ENCODE measurements at regions not wholly inside any gene's neighbourhood (a gene's known extent, or its start where the extent isn't known, plus 50 kb on each side); places are given as distances from the start of the nearest gene placed in this dataset.

DNA sequence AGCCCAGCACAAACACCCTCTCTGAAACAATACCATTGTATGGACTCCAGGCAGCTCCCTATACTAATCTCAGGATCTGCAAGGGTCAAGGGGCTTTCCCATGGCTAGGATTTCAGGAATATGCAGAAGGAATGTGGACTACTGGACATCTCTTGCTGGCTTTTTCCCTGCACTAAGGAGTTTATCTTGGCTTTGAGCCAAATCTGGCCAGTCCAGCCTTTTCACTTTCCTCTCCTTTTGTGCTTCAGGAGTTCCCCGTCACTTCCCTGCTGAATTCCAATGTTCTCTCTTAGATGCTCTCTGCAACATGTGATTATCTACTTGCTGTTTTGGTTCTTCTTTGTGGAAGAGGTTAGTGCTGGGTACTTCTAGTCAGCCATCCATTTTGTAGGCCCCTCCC, 568.2 kb downstream of the HDGFL1 start:
- TF ChIP-seq, protein P1, sequence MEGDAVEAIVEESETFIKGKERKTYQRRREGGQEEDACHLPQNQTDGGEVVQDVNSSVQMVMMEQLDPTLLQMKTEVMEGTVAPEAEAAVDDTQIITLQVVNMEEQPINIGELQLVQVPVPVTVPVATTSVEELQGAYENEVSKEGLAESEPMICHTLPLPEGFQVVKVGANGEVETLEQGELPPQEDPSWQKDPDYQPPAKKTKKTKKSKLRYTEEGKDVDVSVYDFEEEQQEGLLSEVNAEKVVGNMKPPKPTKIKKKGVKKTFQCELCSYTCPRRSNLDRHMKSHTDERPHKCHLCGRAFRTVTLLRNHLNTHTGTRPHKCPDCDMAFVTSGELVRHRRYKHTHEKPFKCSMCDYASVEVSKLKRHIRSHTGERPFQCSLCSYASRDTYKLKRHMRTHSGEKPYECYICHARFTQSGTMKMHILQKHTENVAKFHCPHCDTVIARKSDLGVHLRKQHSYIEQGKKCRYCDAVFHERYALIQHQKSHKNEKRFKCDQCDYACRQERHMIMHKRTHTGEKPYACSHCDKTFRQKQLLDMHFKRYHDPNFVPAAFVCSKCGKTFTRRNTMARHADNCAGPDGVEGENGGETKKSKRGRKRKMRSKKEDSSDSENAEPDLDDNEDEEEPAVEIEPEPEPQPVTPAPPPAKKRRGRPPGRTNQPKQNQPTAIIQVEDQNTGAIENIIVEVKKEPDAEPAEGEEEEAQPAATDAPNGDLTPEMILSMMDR (tag by site-specific recombination; IDR thresholded peaks at IDR 0.05) = no peak
- TF ChIP-seq ZNF677 (tag by site-specific recombination; IDR thresholded peaks at IDR 0.05) (no peak), OVOL3 (tag by site-specific recombination; IDR thresholded peaks at IDR 0.05) (no peak), ZNF350 (tag by site-specific recombination; IDR thresholded peaks at IDR 0.05) (no peak), ZBTB1 (tag by site-specific recombination; IDR thresholded peaks at IDR 0.05) (no peak)
- TF ChIP-seq, protein P2, sequence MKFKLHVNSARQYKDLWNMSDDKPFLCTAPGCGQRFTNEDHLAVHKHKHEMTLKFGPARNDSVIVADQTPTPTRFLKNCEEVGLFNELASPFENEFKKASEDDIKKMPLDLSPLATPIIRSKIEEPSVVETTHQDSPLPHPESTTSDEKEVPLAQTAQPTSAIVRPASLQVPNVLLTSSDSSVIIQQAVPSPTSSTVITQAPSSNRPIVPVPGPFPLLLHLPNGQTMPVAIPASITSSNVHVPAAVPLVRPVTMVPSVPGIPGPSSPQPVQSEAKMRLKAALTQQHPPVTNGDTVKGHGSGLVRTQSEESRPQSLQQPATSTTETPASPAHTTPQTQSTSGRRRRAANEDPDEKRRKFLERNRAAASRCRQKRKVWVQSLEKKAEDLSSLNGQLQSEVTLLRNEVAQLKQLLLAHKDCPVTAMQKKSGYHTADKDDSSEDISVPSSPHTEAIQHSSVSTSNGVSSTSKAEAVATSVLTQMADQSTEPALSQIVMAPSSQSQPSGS (tag by site-specific recombination; IDR thresholded peaks at IDR 0.05; ENCODE audit: low read depth) = no peak
- TF ChIP-seq, protein P3, sequence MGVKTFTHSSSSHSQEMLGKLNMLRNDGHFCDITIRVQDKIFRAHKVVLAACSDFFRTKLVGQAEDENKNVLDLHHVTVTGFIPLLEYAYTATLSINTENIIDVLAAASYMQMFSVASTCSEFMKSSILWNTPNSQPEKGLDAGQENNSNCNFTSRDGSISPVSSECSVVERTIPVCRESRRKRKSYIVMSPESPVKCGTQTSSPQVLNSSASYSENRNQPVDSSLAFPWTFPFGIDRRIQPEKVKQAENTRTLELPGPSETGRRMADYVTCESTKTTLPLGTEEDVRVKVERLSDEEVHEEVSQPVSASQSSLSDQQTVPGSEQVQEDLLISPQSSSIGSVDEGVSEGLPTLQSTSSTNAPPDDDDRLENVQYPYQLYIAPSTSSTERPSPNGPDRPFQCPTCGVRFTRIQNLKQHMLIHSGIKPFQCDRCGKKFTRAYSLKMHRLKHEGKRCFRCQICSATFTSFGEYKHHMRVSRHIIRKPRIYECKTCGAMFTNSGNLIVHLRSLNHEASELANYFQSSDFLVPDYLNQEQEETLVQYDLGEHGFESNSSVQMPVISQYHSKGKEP (tag by site-specific recombination; IDR thresholded peaks at IDR 0.05) = no peak
